Mucosa of descending colon (tissue), 3 donors: ENCODE measurements at regions not wholly inside any gene's neighbourhood (a gene's known extent, or its start where the extent isn't known, plus 50 kb on each side); places are given as distances from the start of the nearest gene placed in this dataset.

Source experiments
- ATAC-seq: fragments of 200-7000 bp; cut with Tn5 transposase; one replicate; pipeline ENCODE4 v1.9.1; 2020; ENCODE audit warnings: mild to moderate bottlenecking, moderate library complexity
- DNase-seq, 3 donors: peaks; one replicate each; pipeline ENCODE4 v3.0.0-alpha.2; 2020
- H3K36me3 ChIP-seq: fragments of 200-600 bp; one replicate; pipeline ENCODE4 v1.8.0; 2021; ENCODE audit warnings: low read depth, mild to moderate bottlenecking
- H3K4me1 ChIP-seq: fragments of 200-600 bp; one replicate; pipeline ENCODE4 v1.8.0; 2021; ENCODE audit warnings: low read depth, mild to moderate bottlenecking
- H3K4me3 ChIP-seq: fragments of 200-600 bp; one replicate; pipeline ENCODE4 v1.8.0; 2021; ENCODE audit warnings: mild to moderate bottlenecking
- H3K9me3 ChIP-seq: fragments of 200-600 bp; one replicate; pipeline ENCODE4 v1.8.0; 2021; ENCODE audit warnings: mild to moderate bottlenecking
- intact Hi-C, 2 donors: fragments of 100-400 bp; cut with DNase I in 1 of 2; cut with micrococcal nuclease in 1 of 2; formaldehyde crosslinking; loops; one replicate each; pipeline versions ENCODE4 v1.11.0 to v1.11.1; 2022; cut with DNase I, micrococcal nuclease
- TF ChIP-seq, protein P1 (sequence below): fragments of 200-600 bp; IDR thresholded peaks from one replicate; pipeline ENCODE4 v1.8.0; 2022; ENCODE audit warnings: antibody characterized with exemption, mild to moderate bottlenecking
- donor health status: DM: no; HTN: no; CAD: no; lungs with moderate emphysema.
- donor health status: DM: no; HTN: no; CAD: no.
- donor health status: DM: no; HTN: yes; CAD: no.

GRCh38 chr10:88071879-88072278 lies 208.5 kb downstream of the PTEN start:
- no peaks in the 10 kb centered on the region for H3K4me1 ChIP-seq
- H3K9me3 ChIP-seq = no peaks in the 10 kb centered on the region
- H3K36me3 ChIP-seq = no peaks in the 10 kb centered on the region
- DNase-seq (peak in 1 of 3 donors; percentile 42), ATAC-seq (no peak)
- intact Hi-C loops = no loop called here
- no peak overlapping the region for H3K4me3 ChIP-seq
- TF ChIP-seq, protein P1, sequence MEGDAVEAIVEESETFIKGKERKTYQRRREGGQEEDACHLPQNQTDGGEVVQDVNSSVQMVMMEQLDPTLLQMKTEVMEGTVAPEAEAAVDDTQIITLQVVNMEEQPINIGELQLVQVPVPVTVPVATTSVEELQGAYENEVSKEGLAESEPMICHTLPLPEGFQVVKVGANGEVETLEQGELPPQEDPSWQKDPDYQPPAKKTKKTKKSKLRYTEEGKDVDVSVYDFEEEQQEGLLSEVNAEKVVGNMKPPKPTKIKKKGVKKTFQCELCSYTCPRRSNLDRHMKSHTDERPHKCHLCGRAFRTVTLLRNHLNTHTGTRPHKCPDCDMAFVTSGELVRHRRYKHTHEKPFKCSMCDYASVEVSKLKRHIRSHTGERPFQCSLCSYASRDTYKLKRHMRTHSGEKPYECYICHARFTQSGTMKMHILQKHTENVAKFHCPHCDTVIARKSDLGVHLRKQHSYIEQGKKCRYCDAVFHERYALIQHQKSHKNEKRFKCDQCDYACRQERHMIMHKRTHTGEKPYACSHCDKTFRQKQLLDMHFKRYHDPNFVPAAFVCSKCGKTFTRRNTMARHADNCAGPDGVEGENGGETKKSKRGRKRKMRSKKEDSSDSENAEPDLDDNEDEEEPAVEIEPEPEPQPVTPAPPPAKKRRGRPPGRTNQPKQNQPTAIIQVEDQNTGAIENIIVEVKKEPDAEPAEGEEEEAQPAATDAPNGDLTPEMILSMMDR = no peak

DNA sequence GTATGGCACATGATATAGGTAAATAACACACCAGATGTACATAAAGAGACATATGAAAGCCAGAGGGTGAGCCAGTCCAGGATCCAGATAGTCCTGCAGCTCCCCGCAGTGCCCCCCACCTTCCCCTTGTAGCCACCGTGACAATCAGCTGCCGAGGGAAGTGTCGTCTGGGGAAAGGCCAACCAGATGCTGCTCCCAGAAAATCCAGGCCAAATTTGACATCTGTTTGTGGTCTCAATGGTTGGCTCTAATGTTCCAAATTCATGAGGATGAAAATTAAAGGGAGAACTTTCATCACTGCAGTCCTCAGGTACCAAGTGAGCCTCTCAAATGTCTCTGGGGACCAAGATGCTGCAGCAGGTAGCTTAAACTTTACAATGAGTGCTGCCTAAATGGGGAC lies 210.3 kb downstream of the PTEN start:
- DNase-seq = no peak
- intact Hi-C loops = no loop called here
- no peaks in the 10 kb centered on the region for H3K4me1 ChIP-seq

DNA sequence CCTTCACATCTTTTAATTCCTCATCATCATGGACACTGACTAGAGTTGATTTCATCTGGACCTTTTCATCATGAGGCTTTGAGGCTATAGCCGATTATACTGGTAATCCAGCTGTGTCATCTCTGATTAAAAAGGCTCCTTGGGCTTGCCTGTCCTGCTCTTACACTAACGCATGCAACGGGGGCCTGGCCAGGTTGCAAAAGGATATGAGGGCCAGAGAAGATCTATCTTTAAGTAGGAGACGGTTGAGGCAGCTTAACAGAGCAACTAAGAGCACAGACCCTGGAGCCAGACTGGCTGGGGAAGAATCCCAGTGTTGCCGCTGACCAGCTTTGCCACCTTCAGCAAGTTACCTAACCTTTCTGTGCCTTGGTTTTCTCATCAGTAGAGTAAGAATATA lies 211.5 kb downstream of the PTEN start:
- ATAC-seq (no peak), DNase-seq (no peak)
- Histone ChIP-seq H3K4me3 (no peak overlapping the region), H3K9me3 (no peaks in the 10 kb centered on the region), H3K36me3 (no peaks in the 10 kb centered on the region), H3K4me1 (peaks cover 3% of the 10 kb centered on the region)
- TF ChIP-seq, protein P1 = no peak
- intact Hi-C loops = no loop called here

More for the DNA sequence above, 210.3 kb downstream of the PTEN start:
- no peak for ATAC-seq
- no peak overlapping the region for H3K4me3 ChIP-seq
- TF ChIP-seq, protein P1 = no peak
- no peaks in the 10 kb centered on the region for H3K36me3 ChIP-seq
- H3K9me3 ChIP-seq = no peaks in the 10 kb centered on the region

DNA sequence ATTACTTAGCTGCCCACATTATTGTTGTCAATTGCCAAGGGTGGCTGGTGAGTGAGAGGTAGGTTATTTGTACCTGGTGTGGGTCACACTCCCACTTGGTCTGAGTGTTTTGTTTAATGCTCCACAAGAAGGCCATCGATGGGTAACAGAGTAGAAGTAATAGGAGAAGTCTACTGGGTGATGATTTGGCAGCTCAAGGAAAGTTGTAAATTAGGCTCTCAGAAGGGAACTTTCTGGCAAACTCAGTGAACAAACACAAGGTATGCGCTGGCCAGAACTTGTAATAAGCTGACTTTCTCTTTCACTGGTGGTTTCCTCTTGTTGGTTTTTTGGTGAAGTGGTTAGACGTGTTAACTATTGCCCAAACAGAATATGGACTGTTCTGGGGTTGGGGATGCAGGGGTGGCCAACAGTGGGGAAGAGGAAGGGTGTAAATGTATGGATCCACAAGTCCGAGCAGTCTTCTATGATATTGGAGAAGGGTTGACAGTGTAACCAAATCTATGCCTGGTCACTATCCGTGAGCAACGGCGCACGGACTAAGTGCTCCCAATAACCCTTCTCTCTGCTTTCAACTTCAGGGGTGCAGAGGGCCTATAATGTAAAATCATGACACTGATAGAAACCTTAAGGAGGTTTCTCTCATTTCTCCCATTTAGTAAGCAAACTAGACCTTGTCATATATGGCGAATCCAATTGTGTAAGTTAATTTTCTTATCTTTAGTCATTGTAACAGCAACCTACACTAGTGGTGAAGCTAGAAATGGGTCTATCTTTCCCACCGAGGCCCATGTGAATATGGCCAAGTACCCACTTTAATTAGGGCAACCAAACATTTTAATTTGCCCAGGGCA lies 212.8 kb downstream of the PTEN start:
- intact Hi-C loops = no loop called here
- TF ChIP-seq, protein P1 = no peak
- ATAC-seq = no peak

GRCh38 chr10:88077977-88078376 lies 214.6 kb downstream of the PTEN start:
- intact Hi-C loops = no loop called here
- ATAC-seq (no peak), DNase-seq (no peak)
- Histone ChIP-seq H3K36me3 (no peaks in the 10 kb centered on the region), H3K9me3 (no peaks in the 10 kb centered on the region), H3K4me1 (peaks cover 10% of the 10 kb centered on the region), H3K4me3 (no peak overlapping the region)
- TF ChIP-seq, protein P1 = no peak

More for the DNA sequence above, 212.8 kb downstream of the PTEN start:
- Histone ChIP-seq H3K9me3 (no peaks in the 10 kb centered on the region), H3K4me1 (peaks cover 10% of the 10 kb centered on the region), H3K4me3 (no peak overlapping the region), H3K36me3 (no peaks in the 10 kb centered on the region)
- no peak for DNase-seq
